GM10248 (cell line): ENCODE measurements at regions not wholly inside any gene's neighbourhood (a gene's known extent, or its start where the extent isn't known, plus 50 kb on each side); places are given as distances from the start of the nearest gene placed in this dataset.

Experiments
- CTCF ChIA-PET: fragments of 300-600 bp; sonication (Branson Sonifier 250); formaldehyde crosslinking; extraction: SDS; loops from one replicate; lab custom pipeline; 2021; ENCODE audit warnings: antibody characterized with exemption; lab: Yijun Ruan, JAX
- POLR2A ChIA-PET: fragments of 350-650 bp; sonication (Branson Sonifier 250); formaldehyde crosslinking; extraction: SDS; loops from one replicate; lab custom pipeline; 2020; ENCODE audit warnings: antibody characterized with exemption; lab: Yijun Ruan, JAX
- DNase-seq: peaks from one replicate; pipeline ENCODE4 v3.0.0; 2012; ENCODE audit errors: extremely low spot score
- CTCF ChIP-seq: IDR thresholded peaks from 2 replicates; pipeline ENCODE4 v1.5.1; 2012; ENCODE audit warnings: mild to moderate bottlenecking, low read depth; ENCODE audit errors: extremely low read depth, missing control alignments, control extremely low read depth

DNA sequence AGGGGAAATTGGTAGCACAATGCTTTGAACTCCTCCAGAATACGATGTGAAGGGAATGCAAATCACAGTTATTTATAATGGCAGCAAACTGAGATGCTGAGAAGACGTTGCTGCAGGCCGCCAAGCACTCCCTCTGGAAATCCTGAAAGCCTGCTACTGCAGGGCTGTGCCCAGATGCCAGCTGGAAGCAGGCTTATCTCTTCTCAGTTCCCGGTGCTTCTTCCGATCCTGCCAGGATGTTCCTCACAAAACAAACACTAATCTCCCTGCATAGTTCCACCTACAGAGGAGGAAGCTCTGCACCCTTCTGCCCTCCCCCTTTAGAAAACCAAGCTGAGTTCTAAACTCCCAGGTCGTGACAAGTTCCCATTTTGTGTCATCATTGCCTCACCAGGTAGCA is 201.7 kb upstream of the BCL6 start:
- no peak for TF ChIP-seq CTCF
- ChIA-PET POLR2A (no interaction called here), CTCF (interaction anchor here (0.9 to 1.3 kb wide), 3 partner anchors 9 to 29 kb away, joined by 3 to 4 read pairs (median 3); no protein-coding TSS in a partner anchor)
- DNase-seq, result no peak

DNA sequence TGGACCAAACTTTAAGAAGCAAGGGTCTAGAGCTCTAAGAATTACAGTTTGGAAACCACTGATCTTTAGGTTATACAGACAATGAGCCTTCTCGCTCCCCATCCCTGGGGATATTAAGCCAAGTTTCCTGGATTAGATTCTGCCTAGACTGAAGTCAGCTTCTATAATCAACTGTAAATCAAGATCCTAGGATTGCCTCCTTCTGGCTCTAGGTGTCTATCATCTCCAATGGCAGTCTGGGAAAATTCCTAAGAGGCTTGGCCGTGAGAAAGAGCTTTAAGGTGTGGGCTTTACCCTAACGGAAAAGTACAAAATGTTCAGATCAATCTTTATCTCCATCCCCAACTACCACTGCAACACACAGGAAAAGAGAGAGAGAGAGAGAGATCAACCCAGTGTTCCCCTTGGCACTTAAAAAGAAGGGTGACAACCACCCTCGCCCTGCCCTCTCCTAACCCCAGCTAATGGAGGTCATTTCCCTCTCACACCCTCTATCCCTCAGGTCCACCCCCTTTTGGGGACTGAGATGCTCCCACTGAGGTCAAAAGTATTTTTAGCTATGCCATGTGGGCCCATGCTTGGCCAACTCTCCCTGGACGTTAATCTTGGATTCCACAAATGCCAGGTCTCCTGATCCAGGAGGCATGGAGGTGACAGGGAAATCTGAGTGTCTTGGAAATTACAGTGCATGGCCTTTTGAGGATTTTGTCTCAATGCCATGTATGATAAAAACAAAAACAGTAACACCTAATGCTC is 202.8 kb upstream of the BCL6 start:
- no peak for TF ChIP-seq CTCF
- CTCF ChIA-PET, result interaction anchor here (1.3 kb wide), 1 partner anchor 22 kb away, joined by 4 read pairs; no protein-coding TSS in a partner anchor
- POLR2A ChIA-PET, result no interaction called here
- no peak for DNase-seq

GRCh38 chr3:187949093-187949820 is 204.0 kb upstream of the BCL6 start:
- CTCF ChIA-PET, result interaction anchor here (1.6 kb wide), 1 partner anchor 43 kb away, joined by 3 read pairs; no protein-coding TSS in a partner anchor

DNA sequence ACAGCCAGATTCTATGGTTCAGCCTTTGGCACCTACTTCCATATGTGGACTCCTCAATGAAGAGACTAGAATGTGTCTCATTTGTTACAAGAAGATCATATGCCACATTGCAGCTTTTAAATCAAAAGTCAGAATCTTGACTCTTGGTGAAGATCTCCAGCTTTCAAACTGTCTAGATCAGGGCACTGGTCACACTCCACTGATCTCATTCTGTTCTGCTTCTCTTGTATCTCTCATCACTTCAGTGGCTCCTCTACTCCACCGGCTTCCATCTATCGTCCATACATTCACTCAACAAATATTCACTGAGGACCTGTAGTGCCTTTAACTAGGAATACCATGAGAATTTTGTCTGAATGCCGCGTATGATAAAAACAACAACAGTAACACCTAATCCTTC is 203.3 kb upstream of the LPP start:
- no peak for DNase-seq
- POLR2A ChIA-PET, result no interaction called here
- CTCF ChIA-PET, result interaction anchor here (1.6 to 1.7 kb wide), 2 partner anchors 11 to 44 kb away, joined by 3 to 4 read pairs; no protein-coding TSS in a partner anchor
- no peak for TF ChIP-seq CTCF

More at GRCh38 chr3:187949093-187949820, 204.0 kb upstream of the BCL6 start:
- TF ChIP-seq CTCF, result no peak
- no peak for DNase-seq
- POLR2A ChIA-PET, result no interaction called here

GRCh38 chr3:187951452-187952190 is 202.3 kb upstream of the LPP start:
- ChIA-PET CTCF (interaction anchor here (1.0 to 1.7 kb wide), 2 partner anchors 9 to 12 kb away, joined by 3 to 4 read pairs; no protein-coding TSS in a partner anchor), POLR2A (no interaction called here)
- no peak for TF ChIP-seq CTCF
- no peak for DNase-seq

DNA sequence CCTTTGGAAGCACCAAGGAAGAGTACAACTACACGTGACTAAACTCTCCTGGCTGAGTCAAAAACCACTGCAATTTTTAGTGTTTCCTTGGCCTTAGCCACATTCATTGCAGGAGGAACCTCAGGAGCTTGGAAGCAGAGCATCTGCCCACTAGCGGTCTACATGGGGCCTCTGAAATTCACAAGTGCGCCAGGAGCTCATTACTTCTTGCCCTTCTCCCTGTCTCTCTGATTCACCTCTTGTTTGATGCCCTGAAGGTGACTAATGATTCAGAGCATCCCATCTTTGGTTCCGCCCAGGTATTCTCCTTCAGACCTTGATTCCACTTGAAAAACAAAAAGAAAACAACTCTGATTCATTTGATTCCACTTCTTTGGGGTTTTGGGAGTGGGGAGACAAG is 201.1 kb upstream of the LPP start:
- no peak for TF ChIP-seq CTCF
- ChIA-PET POLR2A (no interaction called here), CTCF (no interaction called here)
- DNase-seq, result no peak
